PC-3 (cell line): ENCODE measurements at regions not wholly inside any gene's neighbourhood (a gene's known extent, or its start where the extent isn't known, plus 50 kb on each side); places are given as distances from the start of the nearest gene placed in this dataset.
"Not testable (repeated sequence)": the region's sequence is repeated elsewhere in the genome, so short reads cannot be mapped to it uniquely, and the experiment has no call there.

Experiments
- ATAC-seq: fragments of 200-7000 bp; cut with Tn5 transposase; 2 replicates; pipeline ENCODE4 v1.9.1; 2020; ENCODE audit warnings: mild to moderate bottlenecking, moderate library complexity
- BruUV-seq: library from RNA; stranded (reverse); fragments of 400-500 nt; replicated peaks from 2 replicates; lab custom pipeline; 2021; lab: Mats Ljungman, UMichigan
- CTCF ChIA-PET: fragments of 300-600 bp; sonication (Branson Sonifier 250); formaldehyde crosslinking; loops from one replicate; lab custom pipeline; 2022; ENCODE audit warnings: antibody characterized with exemption; lab: Charles Lee
- POLR2A ChIA-PET: fragments of 300-600 bp; sonication (Branson Sonifier 250); formaldehyde crosslinking; loops from one replicate; lab custom pipeline; 2022; ENCODE audit warnings: antibody characterized with exemption; ENCODE audit not compliant: unreplicated experiment; lab: Charles Lee
- DNase-seq: peaks from one replicate; pipeline ENCODE4 v3.0.0-alpha.2; 2015
- H2AFZ ChIP-seq: fragments of 300-600 bp; sonication (generic); 2 replicates; pipeline ENCODE4 v1.6.0; 2016; ENCODE audit warnings: antibody characterized with exemption, low read length
- H3F3A ChIP-seq: fragments of 300-600 bp; sonication (generic); one replicate; pipeline ENCODE4 v1.6.0; 2017; ENCODE audit warnings: antibody characterized with exemption, low read length, control low read depth, mild to moderate bottlenecking; ENCODE audit not compliant: unreplicated experiment
- H3K27ac ChIP-seq: fragments of 300-600 bp; sonication (generic); 2 replicates; pipeline ENCODE4 v1.5.1; 2016; ENCODE audit warnings: mild to moderate bottlenecking, low read length
- H3K27me3 ChIP-seq: fragments of 300-600 bp; sonication (generic); 2 replicates; pipeline ENCODE4 v1.6.1; 2016; ENCODE audit warnings: low read length, mixed read lengths
- H3K36me3 ChIP-seq: fragments of 300-600 bp; sonication (generic); 2 replicates; pipeline ENCODE4 v1.6.1; 2016; ENCODE audit warnings: low read depth, mixed run types, low read length, mixed read lengths
- H3K4me1 ChIP-seq: fragments of 300-600 bp; sonication (generic); 2 replicates; pipeline ENCODE4 v1.5.1; 2016; ENCODE audit warnings: low read length; ENCODE audit not compliant: insufficient read depth
- H3K4me2 ChIP-seq: fragments of 300-600 bp; sonication (generic); 2 replicates; pipeline ENCODE4 v1.6.0; 2016; ENCODE audit warnings: low read length
- H3K4me3 ChIP-seq: fragments of 300-600 bp; sonication (generic); 2 replicates; pipeline ENCODE4 v1.5.1; 2016; ENCODE audit warnings: mild to moderate bottlenecking, low read length, mixed read lengths
- H3K79me2 ChIP-seq: fragments of 300-600 bp; sonication (generic); 2 replicates; pipeline ENCODE4 v1.6.1; 2017; ENCODE audit warnings: low read length, mixed read lengths
- H3K9ac ChIP-seq: fragments of 300-600 bp; sonication (generic); 2 replicates; pipeline ENCODE4 v1.6.0; 2016; ENCODE audit warnings: mild to moderate bottlenecking, low read length
- H3K9me2 ChIP-seq: fragments of 300-600 bp; sonication (generic); replicated peaks from 2 replicates; pipeline ENCODE4 v1.6.1; 2016; ENCODE audit warnings: mixed run types, low read length, mixed read lengths
- H3K9me3 ChIP-seq: fragments of 300-600 bp; sonication (generic); 2 replicates; pipeline ENCODE4 v1.6.1; 2016; ENCODE audit warnings: low read length, mixed read lengths
- H4K20me1 ChIP-seq: fragments of 300-600 bp; sonication (generic); 2 replicates; pipeline ENCODE4 v1.6.1; 2016; ENCODE audit warnings: low read length, mixed read lengths
- intact Hi-C: fragments of 100-400 bp; cut with micrococcal nuclease; formaldehyde crosslinking; loops from 2 replicates; pipeline ENCODE4 v1.9.0; 2023

DNA sequence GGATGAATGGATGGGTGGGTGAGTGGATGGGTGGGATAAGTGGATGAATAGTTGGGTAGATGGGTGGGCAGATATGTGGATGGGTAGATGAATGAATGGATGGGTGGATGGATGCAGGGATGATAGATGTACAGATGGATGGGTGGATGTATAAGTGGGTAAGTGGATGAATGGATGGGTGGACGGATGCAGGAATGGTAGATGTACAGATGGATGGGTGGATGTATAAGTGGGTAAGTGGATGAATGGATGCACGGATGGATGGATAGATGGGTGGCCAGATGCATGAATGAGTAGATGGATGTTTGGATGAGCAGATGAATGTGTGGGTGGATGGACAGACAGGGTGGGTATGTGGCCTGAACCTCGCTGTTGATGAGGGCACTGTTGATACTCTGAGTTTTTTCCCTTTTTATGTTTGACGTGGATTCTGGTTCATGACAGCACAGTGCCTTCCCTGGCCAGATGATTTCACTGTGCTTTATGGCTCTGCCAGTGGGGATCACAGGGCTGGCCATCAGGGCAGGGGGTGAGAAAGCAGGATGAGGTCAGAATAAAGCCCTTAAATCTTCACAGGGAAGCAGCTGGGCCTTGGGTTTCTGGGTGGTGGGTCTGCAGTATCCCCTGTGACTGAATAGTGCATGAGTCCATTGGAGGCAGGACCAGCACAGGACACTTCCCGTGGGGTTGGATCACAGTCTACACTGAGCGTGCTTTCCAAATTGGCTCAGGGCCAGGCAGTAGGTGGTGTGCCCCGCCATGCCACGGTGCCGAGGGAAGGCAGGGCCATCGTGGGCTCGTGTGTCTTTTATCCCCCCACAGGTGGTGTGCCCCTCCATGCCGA is 213.2 kb downstream of the BANP start:
- BruUV-seq, ATAC-seq, H3K79me2 ChIP-seq, H3K27ac ChIP-seq, H3K9me3 ChIP-seq, H4K20me1 ChIP-seq, intact Hi-C loops, H3K4me3 ChIP-seq, H3K4me1 ChIP-seq, H3K36me3 ChIP-seq, H3K27me3 ChIP-seq, H3K9me2 ChIP-seq, CTCF ChIA-PET, POLR2A ChIA-PET, H3F3A ChIP-seq, H3K9ac ChIP-seq, DNase-seq, H3K4me2 ChIP-seq, H2AFZ ChIP-seq: not testable (repeated sequence)

DNA sequence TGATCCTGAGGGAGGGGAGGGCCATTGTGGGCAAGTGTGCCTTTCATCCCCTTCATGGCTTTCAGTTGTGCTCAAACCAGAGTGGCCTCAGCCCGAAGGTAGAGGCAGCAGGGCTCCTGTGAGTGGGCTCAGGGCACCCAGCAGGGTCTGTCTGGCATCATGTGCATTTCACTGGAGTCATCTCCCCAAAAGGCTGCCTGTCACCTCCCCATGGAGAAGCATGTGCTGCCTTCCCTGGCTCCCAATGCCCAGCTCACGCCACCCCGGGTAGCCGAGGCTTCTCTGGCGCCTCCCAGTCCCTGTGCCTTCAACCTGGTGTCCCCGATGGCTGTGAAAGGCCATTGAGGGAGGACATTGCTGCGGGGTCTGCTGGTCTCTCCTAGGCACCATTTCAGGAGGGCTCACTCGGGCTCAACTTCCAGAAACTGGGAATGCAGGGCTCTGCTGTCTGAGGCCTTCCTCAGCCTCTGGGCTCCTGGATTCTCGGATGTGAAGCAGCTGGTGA is 213.9 kb downstream of the BANP start:
- H3K27ac ChIP-seq, H3K27me3 ChIP-seq, H3K79me2 ChIP-seq, H3K9ac ChIP-seq, H3K4me3 ChIP-seq, DNase-seq, H3K36me3 ChIP-seq, H3K4me2 ChIP-seq, intact Hi-C loops, POLR2A ChIA-PET, H2AFZ ChIP-seq, H3K9me2 ChIP-seq, BruUV-seq, ATAC-seq, H4K20me1 ChIP-seq, H3K9me3 ChIP-seq, H3K4me1 ChIP-seq, H3F3A ChIP-seq, CTCF ChIA-PET: not testable (repeated sequence)

DNA sequence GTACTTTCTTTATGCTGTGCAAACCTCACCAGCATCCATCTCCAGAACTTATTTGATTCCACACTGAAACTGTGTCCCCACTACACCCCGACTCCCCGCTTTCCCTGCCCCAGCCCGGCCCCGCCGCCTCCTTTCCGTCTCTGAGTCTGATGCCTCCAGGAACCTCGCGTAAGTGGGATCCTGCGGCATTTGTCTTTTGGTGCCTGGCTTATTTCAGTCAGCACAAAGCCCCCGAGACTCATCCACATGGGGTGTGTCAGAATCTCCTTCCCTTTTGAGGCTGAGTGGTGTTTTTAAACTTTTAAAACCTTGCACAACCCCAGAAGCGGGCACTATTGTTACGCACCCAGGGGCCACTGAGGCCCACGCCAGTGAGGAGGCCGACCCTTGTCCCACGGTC is 214.4 kb downstream of the BANP start:
- H3K36me3 ChIP-seq, DNase-seq, H3K4me2 ChIP-seq, CTCF ChIA-PET, H3K27ac ChIP-seq, H3K27me3 ChIP-seq, H4K20me1 ChIP-seq, H3F3A ChIP-seq, H3K79me2 ChIP-seq, H2AFZ ChIP-seq, H3K9ac ChIP-seq, ATAC-seq, H3K9me2 ChIP-seq, POLR2A ChIA-PET, H3K4me1 ChIP-seq, BruUV-seq, H3K4me3 ChIP-seq, H3K9me3 ChIP-seq, intact Hi-C loops: not testable (repeated sequence)

DNA sequence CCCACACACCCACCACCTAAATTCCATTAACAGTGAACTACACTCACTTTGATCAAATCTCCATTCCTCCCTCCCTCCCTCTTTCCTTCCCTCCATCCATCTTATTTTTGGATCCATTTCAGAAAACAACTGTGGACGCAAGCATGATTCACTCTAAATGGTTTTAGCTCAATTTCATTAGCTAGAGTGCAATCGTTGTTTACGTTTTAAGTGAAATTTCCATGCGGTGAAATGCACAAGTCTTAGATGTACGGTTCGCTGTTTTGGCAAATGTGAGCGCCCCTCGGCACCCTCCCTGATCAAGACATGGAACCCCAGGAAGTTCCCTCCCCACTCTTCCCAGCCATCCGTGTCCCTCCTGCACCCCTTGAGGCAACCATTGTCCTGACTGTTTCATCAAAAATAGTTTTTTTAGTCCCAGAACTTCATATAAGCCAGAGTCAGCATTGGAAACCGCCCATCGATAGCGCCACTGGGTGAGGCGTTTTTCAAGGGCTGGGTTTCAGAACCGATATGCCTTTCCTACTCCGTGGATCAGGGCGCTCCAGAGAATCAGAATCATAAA is 215.1 kb downstream of the BANP start:
- H3K9ac ChIP-seq, H3K27ac ChIP-seq, intact Hi-C loops: not testable (repeated sequence)

DNA sequence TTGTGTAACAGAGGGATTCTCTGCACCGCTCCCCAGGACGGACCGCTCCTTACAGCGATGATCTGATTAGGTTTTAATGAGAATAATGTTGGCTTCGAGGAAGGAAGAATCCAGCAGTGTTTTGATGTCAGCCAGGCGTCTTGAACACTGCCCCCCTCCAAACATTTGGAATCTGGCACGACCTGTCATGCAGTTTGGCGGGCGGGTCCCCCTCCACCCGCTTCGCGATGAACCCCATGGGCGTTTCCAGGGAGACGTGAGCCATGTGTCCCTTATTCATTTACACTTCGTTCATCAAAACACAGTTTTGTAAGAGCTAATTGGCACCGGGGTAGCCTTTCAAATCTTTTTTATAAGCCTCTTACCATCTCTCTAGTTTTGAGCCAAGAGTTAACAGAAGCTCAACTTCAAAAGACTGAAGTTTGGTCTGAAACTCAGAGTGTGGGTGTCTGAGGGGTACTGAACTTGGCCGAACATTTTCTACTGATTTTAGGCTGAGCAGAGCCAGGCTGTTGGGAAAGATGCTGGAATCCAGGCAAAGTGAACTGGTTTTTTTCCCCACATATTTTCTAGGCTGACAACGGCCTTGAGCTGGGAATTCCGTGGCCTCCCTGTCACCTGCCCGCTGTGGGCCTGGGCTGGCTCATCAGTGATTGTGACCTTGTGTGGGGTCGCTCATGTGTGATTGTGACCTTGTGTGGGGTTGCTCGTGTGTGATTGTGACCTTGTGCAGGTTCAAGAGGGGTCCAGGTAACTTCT is 214.8 kb upstream of the ZNF469 start:
- intact Hi-C loops, POLR2A ChIA-PET, H3K27ac ChIP-seq, H4K20me1 ChIP-seq, H3K4me1 ChIP-seq, H3K4me2 ChIP-seq, BruUV-seq, H3K27me3 ChIP-seq, ATAC-seq, CTCF ChIA-PET, DNase-seq, H2AFZ ChIP-seq, H3F3A ChIP-seq, H3K4me3 ChIP-seq, H3K9me2 ChIP-seq, H3K9ac ChIP-seq, H3K9me3 ChIP-seq, H3K79me2 ChIP-seq, H3K36me3 ChIP-seq: not testable (repeated sequence)

More for the DNA sequence above, 215.1 kb downstream of the BANP start:
- H3K4me3 ChIP-seq, H3K36me3 ChIP-seq, H3K9me2 ChIP-seq, H3K4me1 ChIP-seq, H2AFZ ChIP-seq, H3K4me2 ChIP-seq, H3K79me2 ChIP-seq, BruUV-seq, H4K20me1 ChIP-seq, POLR2A ChIA-PET, H3K27me3 ChIP-seq, H3F3A ChIP-seq, H3K9me3 ChIP-seq, CTCF ChIA-PET, DNase-seq, ATAC-seq: not testable (repeated sequence)

DNA sequence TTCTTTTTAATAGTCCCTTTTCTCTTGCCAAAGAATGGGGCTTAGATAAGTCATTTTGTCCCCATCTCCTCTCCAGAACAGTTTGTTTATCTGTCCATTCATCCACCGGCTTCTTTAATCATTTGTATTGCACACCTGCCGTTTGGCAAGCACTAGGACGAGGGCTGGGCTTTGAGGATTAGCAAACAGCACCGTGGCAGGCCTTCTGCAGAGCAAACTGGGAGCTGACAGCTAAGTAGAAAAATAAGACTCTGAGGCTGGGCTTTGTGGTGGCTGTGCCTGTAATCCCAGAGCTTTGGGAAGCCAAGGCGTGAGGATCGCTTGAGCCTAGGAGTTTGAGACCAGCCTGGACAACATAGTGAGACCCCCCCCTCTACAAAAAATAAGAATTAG is 214.2 kb upstream of the ZNF469 start:
- DNase-seq, intact Hi-C loops, H3K9ac ChIP-seq, CTCF ChIA-PET, H3F3A ChIP-seq, BruUV-seq, H3K36me3 ChIP-seq, H3K9me2 ChIP-seq, ATAC-seq, H3K4me3 ChIP-seq, H3K4me1 ChIP-seq, H3K27ac ChIP-seq, H3K79me2 ChIP-seq, H4K20me1 ChIP-seq, H3K27me3 ChIP-seq, H3K9me3 ChIP-seq, POLR2A ChIA-PET, H2AFZ ChIP-seq, H3K4me2 ChIP-seq: not testable (repeated sequence)
